ENCODE measurements at regions not wholly inside any gene's neighbourhood (a gene's known extent, or its start where the extent isn't known, plus 50 kb on each side); places are given as distances from the start of the nearest gene placed in this dataset.

- Histone ChIP-seq H3K9me3 (ENCODE audit: control insufficient read depth, low read length) (no peaks in the 10 kb centered on the region), H3K4me1 (ENCODE audit: control insufficient read depth, insufficient read depth, low read length) (no peaks in the 10 kb centered on the region), H3K4me3 (ENCODE audit: low read length) (no peak overlapping the region), H3K27ac (ENCODE audit: low read length) (no peak overlapping the region), H3K27me3 (ENCODE audit: control insufficient read depth, insufficient read depth) (no peaks in the 10 kb centered on the region)
- WGBS: 88% methylated on average over 6 of the region's 6 CpGs
- ATAC-seq: no peak
- no peak for DNase-seq
- intact Hi-C loops (cut with DNase I): no loop called here
Measured at GRCh38 chr1:22366346-22366745, 85.3 kb upstream of the ZBTB40 start.

GRCh38 chr1:22368125-22368524 lies 83.5 kb upstream of the ZBTB40 start:
- no peaks in the 10 kb centered on the region for H3K4me1 ChIP-seq (ENCODE audit: control insufficient read depth, insufficient read depth, low read length)
- H3K27me3 ChIP-seq (ENCODE audit: control insufficient read depth, insufficient read depth): no peaks in the 10 kb centered on the region
- DNase-seq (no peak), ATAC-seq (no peak)
- no peak overlapping the region for H3K27ac ChIP-seq (ENCODE audit: low read length)
- intact Hi-C loops (cut with DNase I): no loop called here
- WGBS: 85% methylated on average over 1 of the region's 1 CpG
- H3K4me3 ChIP-seq (ENCODE audit: low read length): no peak overlapping the region
- no peaks in the 10 kb centered on the region for H3K9me3 ChIP-seq (ENCODE audit: control insufficient read depth, low read length)

GRCh38 chr1:22369294-22370189 lies 82.1 kb upstream of the ZBTB40 start:
- intact Hi-C loops (cut with DNase I): no loop called here
- 73% methylated on average over 11 of the region's 11 CpGs for WGBS
- ATAC-seq: no peak
- no peak for DNase-seq
- no peak overlapping the region for H3K4me3 ChIP-seq (ENCODE audit: low read length)
- H3K27ac ChIP-seq (ENCODE audit: low read length): no peak overlapping the region
- H3K27me3 ChIP-seq (ENCODE audit: control insufficient read depth, insufficient read depth): no peaks in the 10 kb centered on the region
- no peaks in the 10 kb centered on the region for H3K4me1 ChIP-seq (ENCODE audit: control insufficient read depth, insufficient read depth, low read length)
- H3K9me3 ChIP-seq (ENCODE audit: control insufficient read depth, low read length): no peaks in the 10 kb centered on the region

DNA sequence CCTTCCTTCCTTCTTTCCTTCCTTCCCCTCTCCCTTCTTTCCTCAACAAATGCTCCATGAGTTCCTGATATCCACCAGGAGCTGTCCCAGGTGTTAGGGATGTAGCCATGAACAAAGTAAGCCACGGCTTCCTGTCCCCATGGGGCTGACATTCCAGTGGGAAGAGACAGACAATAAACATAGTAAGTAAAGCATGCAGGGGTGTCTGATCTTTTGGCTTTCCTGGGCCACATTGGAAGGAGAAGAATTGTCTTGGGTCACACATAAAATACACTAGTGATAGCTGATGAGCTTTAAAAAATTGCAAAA lies 81.5 kb upstream of the ZBTB40 start:
- Histone ChIP-seq H3K27me3 (ENCODE audit: control insufficient read depth, insufficient read depth) (no peaks in the 10 kb centered on the region), H3K27ac (ENCODE audit: low read length) (no peak overlapping the region), H3K4me3 (ENCODE audit: low read length) (no peak overlapping the region), H3K9me3 (ENCODE audit: control insufficient read depth, low read length) (no peaks in the 10 kb centered on the region), H3K4me1 (ENCODE audit: control insufficient read depth, insufficient read depth, low read length) (no peaks in the 10 kb centered on the region)
- WGBS: 18% methylated on average over 1 of the region's 1 CpG
- no peak for ATAC-seq
- no peak for DNase-seq
- intact Hi-C loops (cut with DNase I): no loop called here

DNA sequence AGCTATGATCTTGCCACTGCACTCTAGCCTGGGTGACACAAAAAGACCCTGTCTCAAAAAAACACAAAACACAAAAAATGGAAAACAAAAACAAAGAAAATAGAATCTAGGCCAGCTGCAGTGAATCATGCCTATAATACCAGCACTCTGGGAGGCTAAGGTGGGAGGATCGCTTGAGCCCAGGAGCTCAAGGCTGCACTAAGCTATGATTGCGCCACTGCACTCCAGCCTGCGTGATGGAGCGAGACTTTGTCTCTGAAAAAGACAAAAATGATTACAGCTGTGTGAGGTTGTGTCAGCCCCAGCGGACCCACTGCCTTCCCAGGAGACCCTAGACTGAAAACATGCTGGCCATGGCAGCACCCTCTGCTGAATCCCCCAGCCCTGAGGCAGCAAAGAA lies 80.2 kb upstream of the ZBTB40 start:
- intact Hi-C loops (cut with DNase I): no loop called here
- WGBS: 83% methylated on average over 5 of the region's 5 CpGs
- H3K27ac ChIP-seq (ENCODE audit: low read length): no peak overlapping the region
- ATAC-seq (no peak), DNase-seq (no peak)
- no peaks in the 10 kb centered on the region for H3K27me3 ChIP-seq (ENCODE audit: control insufficient read depth, insufficient read depth)
- H3K4me1 ChIP-seq (ENCODE audit: control insufficient read depth, insufficient read depth, low read length): no peaks in the 10 kb centered on the region
- no peaks in the 10 kb centered on the region for H3K9me3 ChIP-seq (ENCODE audit: control insufficient read depth, low read length)
- no peak overlapping the region for H3K4me3 ChIP-seq (ENCODE audit: low read length)

DNA sequence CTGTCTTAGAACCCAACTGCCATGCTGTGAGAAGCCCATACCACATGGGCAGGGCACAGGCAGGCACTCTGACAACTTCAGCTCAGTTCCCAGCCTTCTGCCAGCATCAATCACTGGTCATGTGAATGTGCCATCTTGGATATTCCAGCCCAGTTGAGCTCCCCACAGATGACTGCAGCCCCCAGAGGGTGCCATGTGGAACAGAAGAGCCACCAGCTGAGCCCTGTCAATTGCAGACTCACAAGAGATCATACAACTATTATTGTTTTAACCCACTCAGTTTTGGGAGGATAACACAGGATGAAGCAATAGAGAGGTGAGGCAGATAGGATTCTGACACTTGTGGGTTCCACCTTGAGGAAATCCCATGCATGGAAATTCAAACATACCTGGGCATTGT lies 78.4 kb upstream of the ZBTB40 start:
- Histone ChIP-seq H3K4me1 (ENCODE audit: control insufficient read depth, insufficient read depth, low read length) (no peaks in the 10 kb centered on the region), H3K9me3 (ENCODE audit: control insufficient read depth, low read length) (no peaks in the 10 kb centered on the region), H3K27ac (ENCODE audit: low read length) (no peak overlapping the region), H3K4me3 (ENCODE audit: low read length) (no peak overlapping the region), H3K27me3 (ENCODE audit: control insufficient read depth, insufficient read depth) (no peaks in the 10 kb centered on the region)
- ATAC-seq (no peak), DNase-seq (no peak)
- intact Hi-C loops (cut with DNase I): no loop called here

GRCh38 chr1:22374001-22374400 lies 77.7 kb upstream of the ZBTB40 start:
- WGBS: 48% methylated on average over 1 of the region's 1 CpG
- no peaks in the 10 kb centered on the region for H3K27me3 ChIP-seq (ENCODE audit: control insufficient read depth, insufficient read depth)
- intact Hi-C loops (cut with DNase I): no loop called here
- H3K9me3 ChIP-seq (ENCODE audit: control insufficient read depth, low read length): no peaks in the 10 kb centered on the region
- H3K4me3 ChIP-seq (ENCODE audit: low read length): no peak overlapping the region
- no peak for DNase-seq
- no peak overlapping the region for H3K27ac ChIP-seq (ENCODE audit: low read length)
- H3K4me1 ChIP-seq (ENCODE audit: control insufficient read depth, insufficient read depth, low read length): no peaks in the 10 kb centered on the region
- ATAC-seq: no peak

DNA sequence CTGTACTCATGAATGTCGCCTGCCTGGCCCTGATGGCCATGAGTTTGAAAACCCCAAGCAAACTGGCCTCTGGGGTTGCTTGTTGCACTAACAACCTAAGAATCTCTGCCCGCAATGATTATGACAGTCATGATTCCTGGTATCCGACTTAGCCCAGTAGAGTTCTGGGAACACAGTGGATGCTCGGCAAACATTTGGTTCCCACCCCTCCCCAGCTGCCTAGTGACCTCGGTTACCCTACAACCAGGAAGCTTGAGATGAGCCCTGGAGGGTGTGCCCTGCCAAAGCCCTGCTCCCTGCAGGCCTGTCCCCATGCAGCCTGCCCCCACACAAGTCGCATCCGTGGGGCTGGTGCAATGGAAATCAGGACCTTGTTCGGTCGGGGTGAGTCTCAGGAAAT lies 76.0 kb upstream of the ZBTB40 start:
- Histone ChIP-seq H3K4me1 (ENCODE audit: control insufficient read depth, insufficient read depth, low read length) (no peaks in the 10 kb centered on the region), H3K27ac (ENCODE audit: low read length) (no peak overlapping the region), H3K27me3 (ENCODE audit: control insufficient read depth, insufficient read depth) (no peaks in the 10 kb centered on the region), H3K4me3 (ENCODE audit: low read length) (no peak overlapping the region), H3K9me3 (ENCODE audit: control insufficient read depth, low read length) (no peaks in the 10 kb centered on the region)
- DNase-seq (no peak), ATAC-seq (no peak)
- WGBS: 75% methylated on average over 9 of the region's 9 CpGs
- intact Hi-C loops (cut with DNase I): no loop called here

- Histone ChIP-seq H3K4me1 (ENCODE audit: control insufficient read depth, insufficient read depth, low read length) (no peaks in the 10 kb centered on the region), H3K27ac (ENCODE audit: low read length) (no peak overlapping the region), H3K27me3 (ENCODE audit: control insufficient read depth, insufficient read depth) (no peaks in the 10 kb centered on the region), H3K9me3 (ENCODE audit: control insufficient read depth, low read length) (no peaks in the 10 kb centered on the region), H3K4me3 (ENCODE audit: low read length) (no peak overlapping the region)
- DNase-seq (no peak), ATAC-seq (peak in 1 of 2 donors; percentile 11)
- intact Hi-C loops (cut with DNase I): no loop called here
- WGBS: 62% methylated on average over 5 of the region's 5 CpGs
Measured at GRCh38 chr1:22376001-22376400, 75.7 kb upstream of the ZBTB40 start.

DNA sequence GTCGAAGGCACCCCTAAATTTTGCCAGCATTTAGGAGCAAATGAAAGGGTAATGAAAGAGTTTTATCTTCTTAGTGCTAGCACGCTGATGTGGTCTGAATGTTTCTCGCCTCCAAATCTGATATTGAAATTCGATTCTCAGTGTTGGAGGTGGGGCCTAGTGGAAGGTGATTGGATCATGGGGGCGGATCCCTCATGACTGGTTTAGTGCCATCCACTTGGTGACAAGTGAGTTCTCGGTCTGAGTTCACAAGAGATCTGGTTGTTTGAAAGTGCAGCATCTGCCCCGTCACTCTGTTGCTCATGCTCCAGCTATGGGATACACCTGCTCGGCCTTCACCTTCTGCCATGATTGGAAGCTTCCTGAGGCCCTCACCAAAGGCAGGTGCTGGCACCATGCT lies 75.1 kb upstream of the ZBTB40 start:
- ATAC-seq (no peak), DNase-seq (no peak)

GRCh38 chr1:22376976-22377375 lies 74.7 kb upstream of the ZBTB40 start:
- H3K9me3 ChIP-seq (ENCODE audit: control insufficient read depth, low read length): no peaks in the 10 kb centered on the region
- H3K4me3 ChIP-seq (ENCODE audit: low read length): no peak overlapping the region
- 68% methylated on average over 3 of the region's 3 CpGs for WGBS
- no peaks in the 10 kb centered on the region for H3K4me1 ChIP-seq (ENCODE audit: control insufficient read depth, insufficient read depth, low read length)
- DNase-seq: no peak
- H3K27me3 ChIP-seq (ENCODE audit: control insufficient read depth, insufficient read depth): no peaks in the 10 kb centered on the region
- no peak overlapping the region for H3K27ac ChIP-seq (ENCODE audit: low read length)
- intact Hi-C loops (cut with DNase I): no loop called here
- ATAC-seq: no peak

More for the DNA sequence above, 75.1 kb upstream of the ZBTB40 start:
- no peaks in the 10 kb centered on the region for H3K4me1 ChIP-seq (ENCODE audit: control insufficient read depth, insufficient read depth, low read length)
- H3K27me3 ChIP-seq (ENCODE audit: control insufficient read depth, insufficient read depth): no peaks in the 10 kb centered on the region
- WGBS: 77% methylated on average over 8 of the region's 8 CpGs
- H3K9me3 ChIP-seq (ENCODE audit: control insufficient read depth, low read length): no peaks in the 10 kb centered on the region
- no peak overlapping the region for H3K4me3 ChIP-seq (ENCODE audit: low read length)
- intact Hi-C loops (cut with DNase I): no loop called here
- no peak overlapping the region for H3K27ac ChIP-seq (ENCODE audit: low read length)

GRCh38 chr1:22379566-22379965 lies 72.1 kb upstream of the ZBTB40 start:
- Histone ChIP-seq H3K4me3 (ENCODE audit: low read length) (no peak overlapping the region), H3K9me3 (ENCODE audit: control insufficient read depth, low read length) (no peaks in the 10 kb centered on the region), H3K4me1 (ENCODE audit: control insufficient read depth, insufficient read depth, low read length) (no peaks in the 10 kb centered on the region), H3K27ac (ENCODE audit: low read length) (no peak overlapping the region), H3K27me3 (ENCODE audit: control insufficient read depth, insufficient read depth) (no peaks in the 10 kb centered on the region)
- WGBS: 60% methylated on average over 7 of the region's 7 CpGs
- intact Hi-C loops (cut with DNase I): no loop called here
- ATAC-seq (no peak), DNase-seq (no peak)
